HG02623 (cell line): ENCODE measurements at regions not wholly inside any gene's neighbourhood (a gene's known extent, or its start where the extent isn't known, plus 50 kb on each side); places are given as distances from the start of the nearest gene placed in this dataset.

ENCODE experiments used
- ATAC-seq: cut with Tn5 transposase; IDR thresholded peaks from one replicate; pipeline ENCODE4 v1.9.1; 2021; ENCODE audit warnings: moderate library complexity; ENCODE audit not compliant: unreplicated experiment

GRCh38 chrX:121987163-121987562 is 939.8 kb downstream of the GLUD2 start:
- no peak for ATAC-seq

- ATAC-seq: no peak
Measured at GRCh38 chrX:121987835-121988234, 940.4 kb downstream of the GLUD2 start.

- ATAC-seq: no peak
Measured at GRCh38 chrX:122004127-122004526, 956.7 kb downstream of the GLUD2 start.

GRCh38 chrX:122026665-122027064 is 979.3 kb downstream of the GLUD2 start:
- ATAC-seq: no peak

- ATAC-seq: no peak
Measured at GRCh38 chrX:122046226-122046625, 998.8 kb downstream of the GLUD2 start.

GRCh38 chrX:122046815-122047214 is 999.4 kb downstream of the GLUD2 start:
- ATAC-seq: no peak

GRCh38 chrX:122047261-122047660 is 999.9 kb downstream of the GLUD2 start:
- ATAC-seq: no peak

GRCh38 chrX:122055460-122055859 is 1008.0 kb downstream of the GLUD2 start:
- ATAC-seq: no peak

- no peak for ATAC-seq
Measured at GRCh38 chrX:122055979-122056715, 1008.7 kb downstream of the GLUD2 start.

GRCh38 chrX:122076241-122076640 is 1028.8 kb downstream of the GLUD2 start:
- no peak for ATAC-seq

- ATAC-seq: no peak
Measured at GRCh38 chrX:122078079-122078478, 1030.7 kb downstream of the GLUD2 start.

GRCh38 chrX:122087341-122087740 is 1039.9 kb downstream of the GLUD2 start:
- ATAC-seq: no peak

GRCh38 chrX:122091571-122091970 is 1044.2 kb downstream of the GLUD2 start:
- no peak for ATAC-seq

GRCh38 chrX:122092360-122092759 is 1045.0 kb downstream of the GLUD2 start:
- ATAC-seq: no peak

- ATAC-seq: no peak
Measured at GRCh38 chrX:122092978-122093377, 1045.6 kb downstream of the GLUD2 start.

- ATAC-seq: no peak
Measured at GRCh38 chrX:122094611-122095010, 1047.2 kb downstream of the GLUD2 start.

- ATAC-seq: no peak
Measured at GRCh38 chrX:122113376-122113775, 1066.0 kb downstream of the GLUD2 start.

GRCh38 chrX:122113896-122114295 is 1066.5 kb downstream of the GLUD2 start:
- no peak for ATAC-seq

- ATAC-seq: no peak
Measured at GRCh38 chrX:122115604-122116003, 1068.2 kb downstream of the GLUD2 start.

- ATAC-seq: no peak
Measured at GRCh38 chrX:122119361-122119760, 1064.7 kb upstream of the GRIA3 start.

- no peak for ATAC-seq
Measured at GRCh38 chrX:122122274-122122673, 1061.8 kb upstream of the GRIA3 start.

- ATAC-seq: no peak
Measured at GRCh38 chrX:122133478-122133877, 1050.6 kb upstream of the GRIA3 start.

- no peak for ATAC-seq
Measured at GRCh38 chrX:122134291-122134690, 1049.8 kb upstream of the GRIA3 start.
